ENCODE measurements at regions not wholly inside any gene's neighbourhood (a gene's known extent, or its start where the extent isn't known, plus 50 kb on each side); places are given as distances from the start of the nearest gene placed in this dataset.

DNA sequence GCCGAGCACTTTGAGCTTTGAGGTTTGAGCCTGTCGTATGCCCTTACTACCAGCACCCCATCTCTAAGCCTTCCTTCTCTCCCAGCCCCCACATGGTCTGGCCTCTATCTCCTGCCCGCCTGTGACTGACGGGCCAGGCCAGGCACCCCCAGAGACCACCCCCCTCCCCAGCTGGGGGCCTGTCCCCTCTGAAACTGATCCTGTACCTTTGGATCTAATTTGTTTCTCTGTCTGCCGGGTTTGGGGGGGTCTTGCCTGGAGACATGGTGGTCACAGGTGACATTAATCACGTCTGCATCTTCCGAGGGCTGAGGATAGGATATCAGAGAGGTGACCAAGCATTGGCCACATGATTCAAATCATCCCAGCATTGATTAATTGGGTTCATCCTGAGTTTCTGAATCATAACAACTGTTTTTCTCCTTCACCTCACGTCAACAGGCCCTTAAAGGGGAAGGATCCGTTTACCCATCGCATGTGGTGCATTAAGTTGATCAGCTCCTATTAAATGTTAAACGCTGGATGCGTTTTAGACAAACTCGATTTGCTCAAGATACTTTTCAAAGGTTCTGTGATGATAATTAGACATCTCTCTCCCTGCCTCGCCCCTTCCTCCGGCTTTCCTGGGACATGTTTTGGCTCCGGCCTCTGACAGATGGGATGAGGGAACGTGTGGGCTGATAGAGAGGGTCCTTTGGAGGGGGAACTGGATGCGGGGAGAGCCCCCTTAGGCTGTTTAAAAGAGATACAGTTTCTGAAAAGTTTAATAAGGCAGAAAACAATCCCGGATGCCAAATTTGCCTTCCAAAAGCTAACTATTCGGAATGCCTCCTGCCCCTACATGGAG is 63.3 kb upstream of the TBX3 start:
- Histone ChIP-seq H3K27me3 (replicated peaks in 1 of 4; ENCODE audit: control insufficient read depth in 3 of 4, extremely low read depth in 1 of 4, insufficient read depth in 3 of 4, low read length in 3 of 4) (peaks cover 0 to 5% (median 2%) of the 10 kb centered on the region in 4 experiments; a peak in 4 of 7 replicates), H3K9ac (replicated peaks in 1 of 4; ENCODE audit: extremely low read depth in 1 of 4, low read depth in 3 of 4, low read length in 3 of 4) (no peak overlapping the region), H3K4me2 (ENCODE audit: insufficient read depth in 1 of 2, low read depth in 2 of 2, low read length in 2 of 2) (no peak overlapping the region), H2AFZ (ENCODE audit: low read length) (no peak overlapping the region), H3K23me2 (ENCODE audit: low read depth, low read length) (no peaks in the 10 kb centered on the region; the same call in 1 of the 2 replicates), H3K27ac (ENCODE audit: low read depth, low read length) (no peak overlapping the region), H4K8ac (ENCODE audit: extremely low read depth, insufficient read depth, low read length) (no peak overlapping the region), H2BK15ac (ENCODE audit: low read length) (no peak overlapping the region), H3K9me3 (ENCODE audit: insufficient read depth in 2 of 2, low read depth in 1 of 2, low read length in 1 of 2) (no peaks in the 10 kb centered on the region), H3K56ac (replicated peaks; ENCODE audit: insufficient read length, low read depth, low read length) (no peak overlapping the region), H2BK20ac (ENCODE audit: low read length) (0 out of 2 replicates have a peak overlapping the region, but pooled peaks have one; percentile 48), H3K79me2 (ENCODE audit: control insufficient read depth in 1 of 2, insufficient read depth in 2 of 2, low read length in 2 of 2) (no peaks in the 10 kb centered on the region), H4K5ac (ENCODE audit: insufficient read length, low read depth, low read length) (no peak overlapping the region), H4K91ac (replicated peaks; ENCODE audit: insufficient read length, low read length) (no peak overlapping the region), H2BK120ac (replicated peaks; ENCODE audit: low read depth, low read length) (no peak overlapping the region), H3K14ac (ENCODE audit: insufficient read length) (no peak overlapping the region), H3K23ac (ENCODE audit: insufficient read length) (no peak overlapping the region), H3K4me3 (ENCODE audit: extremely low read depth in 1 of 4, insufficient read depth in 2 of 4, low read depth in 3 of 4, low read length in 4 of 4) (no peak overlapping the region), H3K18ac (ENCODE audit: extremely low read depth, low read length) (peak overlapping the region; percentile 38; the same call in 1 of the 2 replicates), H3K4ac (replicated peaks; ENCODE audit: insufficient read length, low read depth, low read length) (no peak overlapping the region), H2BK12ac (ENCODE audit: low read depth, low read length) (no peak overlapping the region), H4K20me1 (replicated peaks in 1 of 2; ENCODE audit: control insufficient read depth in 1 of 2, insufficient read depth in 2 of 2, low read length in 2 of 2) (no peaks in the 10 kb centered on the region), H2AK5ac (ENCODE audit: low read depth, low read length) (no peak overlapping the region), H3K4me1 (replicated peaks in 1 of 4; ENCODE audit: control insufficient read depth in 3 of 4, insufficient read depth in 4 of 4, low read length in 3 of 4) (peaks cover 0 to 16% (median 11%) of the 10 kb centered on the region in 4 experiments), H2BK5ac (ENCODE audit: low read depth, low read length) (no peak overlapping the region), H3K79me1 (ENCODE audit: low read depth, low read length) (no peaks in the 10 kb centered on the region), H3K36me3 (ENCODE audit: control insufficient read depth in 2 of 4, insufficient read depth in 4 of 4, low read length in 3 of 4) (no peaks in the 10 kb centered on the region)
- 79% methylated on average over 17 of the region's 20 CpGs; no CpG with 5 or more reads in 1 of the 2 experiments for WGBS, 2 experiments (ENCODE audit: extremely low coverage in 1 of 2, insufficient coverage in 1 of 2, insufficient read length in 1 of 2, insufficient replicate concordance in 2 of 2, low coverage in 1 of 2, low lambda C conversion rate in 2 of 2, missing lambda C conversion rate in 1 of 2)
- no peak for FAIRE-seq
- CTCF ChIA-PET (ENCODE audit: partially characterized antibody), result interaction anchor here (0.5 to 1.9 kb wide), 4 partner anchors 11 to 290 kb away, joined by 3 to 6 read pairs (median 4); no protein-coding TSS in a partner anchor
- POLR2A ChIA-PET (ENCODE audit: partially characterized antibody), result no interaction called here
- DNase-seq (ENCODE audit: low read depth in 1 of 2, low spot score in 2 of 2), result no peak
- TF ChIP-seq SP2 (IDR thresholded peaks at IDR 0.05; ENCODE audit: low read length) (no peak), SIN3A (conservative IDR thresholded peaks at IDR 0.05 in 1 of 2, IDR thresholded peaks at IDR 0.05 in 1 of 2; ENCODE audit: low read depth in 1 of 2, low read length in 2 of 2) (no peak), TAF1 (IDR thresholded peaks at IDR 0.05; ENCODE audit: low read depth, low read length) (no peak)

All from H1 (cell line).